ENCODE measurements at regions not wholly inside any gene's neighbourhood (a gene's known extent, or its start where the extent isn't known, plus 50 kb on each side); places are given as distances from the start of the nearest gene placed in this dataset.

DNA sequence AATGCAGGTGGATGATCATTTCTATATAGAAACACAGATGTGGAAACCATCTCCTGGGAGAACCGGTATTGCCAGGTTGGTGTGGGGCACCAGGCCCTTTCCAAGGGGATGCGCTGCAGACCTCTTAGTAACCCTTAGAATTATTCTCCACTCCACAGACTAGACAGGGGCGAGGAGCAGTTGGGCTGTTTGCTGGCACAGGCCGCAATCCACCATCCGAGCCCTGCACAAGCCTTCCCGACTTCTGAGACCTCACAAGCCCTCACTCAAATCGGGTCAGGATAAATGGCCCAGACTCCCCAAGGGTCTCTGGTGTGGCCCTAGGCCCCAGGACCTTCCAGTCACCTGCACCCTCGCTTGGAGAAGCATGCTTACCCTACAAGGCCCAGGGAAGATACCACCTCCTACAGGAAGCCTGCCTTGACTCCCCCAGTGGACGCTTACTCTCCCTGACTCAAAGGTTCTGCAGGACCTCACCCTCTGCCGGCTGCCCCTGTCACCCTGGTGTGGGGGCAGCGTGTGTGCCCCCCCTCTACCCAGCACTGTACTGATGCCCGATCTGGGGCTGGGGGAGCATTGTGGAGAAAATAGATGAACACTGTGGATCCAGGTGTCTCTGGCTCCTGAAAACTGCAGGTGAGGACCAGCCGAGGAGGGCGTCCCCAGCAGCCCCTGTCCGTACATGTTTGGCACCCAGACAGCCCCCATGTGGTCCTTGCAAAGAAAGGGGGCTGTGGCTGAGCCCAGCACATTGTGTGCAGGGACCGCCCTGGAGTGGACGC, 49.8 kb upstream of the ACSF3 start:
- DNase-seq (ENCODE audit: low read depth): no peak
